ENCODE measurements at regions not wholly inside any gene's neighbourhood (a gene's known extent, or its start where the extent isn't known, plus 50 kb on each side); places are given as distances from the start of the nearest gene placed in this dataset.
"Not testable (repeated sequence)": the region's sequence is repeated elsewhere in the genome, so short reads cannot be mapped to it uniquely, and the experiment has no call there.

DNA sequence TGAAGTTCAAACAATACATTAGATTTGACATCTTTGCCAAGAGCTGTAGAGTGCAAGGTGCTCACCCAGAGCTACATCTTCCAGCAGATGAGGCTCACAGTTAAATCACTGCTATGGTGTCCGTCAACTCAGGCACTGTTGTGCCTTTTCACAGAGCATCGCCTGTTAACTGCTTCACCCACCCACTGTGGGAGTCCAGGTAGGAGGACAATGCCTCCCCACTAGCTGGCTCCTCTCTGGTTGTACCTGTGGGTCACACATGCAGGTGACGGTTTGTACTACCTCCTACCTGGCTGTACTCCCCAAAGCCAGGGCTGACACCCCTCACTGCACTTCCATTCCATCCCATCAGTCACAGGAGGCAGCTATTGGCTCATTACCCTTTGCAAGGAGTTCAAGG lies 84.6 kb upstream of the TOP3B start:
- CTCF ChIA-PET = no interaction called here
- POLR2A ChIA-PET = no interaction called here

DNA sequence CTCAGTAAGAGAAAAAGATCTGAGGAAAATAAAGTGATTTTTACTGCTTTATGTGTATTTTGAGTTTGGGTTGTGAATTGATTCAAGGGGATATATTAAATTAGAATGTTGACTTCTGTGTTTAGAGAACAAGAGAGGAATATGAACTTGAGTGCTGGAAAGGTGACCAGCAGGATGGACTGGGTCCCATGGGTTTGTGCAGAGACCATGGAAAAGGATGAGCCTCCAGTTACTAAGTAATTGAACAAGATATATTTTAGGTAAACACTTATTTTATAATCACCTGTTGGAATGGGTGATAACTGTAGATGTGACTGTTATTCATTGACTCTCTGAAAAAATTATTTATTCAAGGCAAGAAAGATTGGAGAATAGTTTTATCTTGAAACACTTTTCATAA lies 82.0 kb upstream of the TOP3B start:
- ChIA-PET POLR2A (no interaction called here), CTCF (no interaction called here)

DNA sequence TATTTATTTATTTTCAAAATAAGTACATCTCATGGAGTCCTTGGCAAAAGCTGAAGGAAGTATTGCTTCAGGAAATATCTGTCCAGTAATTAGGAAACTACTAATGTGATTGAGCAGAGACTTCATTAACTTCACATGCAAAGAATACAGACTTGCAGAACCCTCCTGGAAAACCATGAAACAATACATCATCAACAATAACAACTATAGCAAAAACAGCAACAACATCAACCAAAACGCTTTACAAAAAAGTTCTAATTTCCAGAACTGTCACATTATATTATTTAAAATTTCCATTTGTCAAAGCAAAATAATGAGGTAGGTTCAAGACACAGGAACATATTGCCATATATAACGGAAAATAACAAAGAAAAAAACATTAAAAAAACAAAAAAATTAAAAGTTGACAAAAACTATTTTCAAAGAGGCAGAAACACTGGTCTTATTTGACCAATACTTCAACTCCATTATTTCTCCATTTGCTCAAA lies 79.8 kb upstream of the TOP3B start:
- POLR2A ChIA-PET = no interaction called here
- CTCF ChIA-PET = interaction anchor here (1.3 kb wide), 1 partner anchor 42 kb away, joined by 3 read pairs; no protein-coding TSS in a partner anchor

DNA sequence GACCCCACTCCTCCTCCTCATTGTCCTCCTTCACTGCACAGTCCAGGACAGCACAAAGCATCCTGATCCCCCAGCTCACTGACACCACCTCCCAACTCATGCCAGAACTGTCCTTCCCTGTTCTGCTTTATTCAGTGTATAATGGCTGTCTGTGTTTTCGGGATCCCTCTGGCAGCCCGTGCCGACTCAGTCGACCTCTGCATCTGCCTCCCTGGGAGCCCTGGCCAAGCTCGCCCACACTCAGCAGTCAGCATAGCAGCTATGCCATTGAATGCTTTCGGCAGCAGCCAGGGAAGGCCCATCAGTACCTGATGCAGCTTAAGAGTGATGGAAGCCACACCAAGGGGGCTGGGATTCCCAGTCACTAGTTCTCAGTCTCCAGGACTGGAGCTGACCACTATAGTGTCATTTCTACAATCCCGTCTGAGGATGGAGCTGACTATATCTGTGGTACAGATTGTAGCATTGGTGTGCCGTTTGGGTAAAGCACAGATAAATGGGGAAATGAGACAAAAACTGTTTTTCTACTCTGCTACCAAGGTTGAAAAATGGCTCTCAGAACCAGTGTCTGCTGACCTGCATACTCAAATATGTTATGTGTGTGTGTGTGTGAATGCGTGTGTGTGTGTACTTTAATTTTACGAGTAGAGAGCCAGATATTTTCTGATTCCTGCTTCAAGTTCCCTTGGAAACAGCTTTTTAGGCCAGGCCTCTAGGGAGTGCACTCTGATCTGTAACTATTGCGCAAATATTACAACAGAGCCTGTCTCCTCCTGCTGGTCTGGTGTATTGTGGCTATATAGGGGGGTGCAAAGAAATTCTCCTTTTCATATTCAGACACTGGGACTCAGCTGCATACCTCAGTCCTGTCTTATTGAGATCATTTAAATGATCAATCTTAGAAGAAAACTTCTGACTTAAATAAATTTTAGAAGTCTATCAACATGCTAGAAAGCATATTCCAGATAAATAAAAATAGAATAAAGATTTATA lies 78.8 kb upstream of the TOP3B start:
- POLR2A ChIA-PET = no interaction called here
- CTCF ChIA-PET = interaction anchor here (0.6 to 1.2 kb wide), 3 partner anchors 16 to 74 kb away, joined by 3 to 4 read pairs (median 3); no protein-coding TSS in a partner anchor

DNA sequence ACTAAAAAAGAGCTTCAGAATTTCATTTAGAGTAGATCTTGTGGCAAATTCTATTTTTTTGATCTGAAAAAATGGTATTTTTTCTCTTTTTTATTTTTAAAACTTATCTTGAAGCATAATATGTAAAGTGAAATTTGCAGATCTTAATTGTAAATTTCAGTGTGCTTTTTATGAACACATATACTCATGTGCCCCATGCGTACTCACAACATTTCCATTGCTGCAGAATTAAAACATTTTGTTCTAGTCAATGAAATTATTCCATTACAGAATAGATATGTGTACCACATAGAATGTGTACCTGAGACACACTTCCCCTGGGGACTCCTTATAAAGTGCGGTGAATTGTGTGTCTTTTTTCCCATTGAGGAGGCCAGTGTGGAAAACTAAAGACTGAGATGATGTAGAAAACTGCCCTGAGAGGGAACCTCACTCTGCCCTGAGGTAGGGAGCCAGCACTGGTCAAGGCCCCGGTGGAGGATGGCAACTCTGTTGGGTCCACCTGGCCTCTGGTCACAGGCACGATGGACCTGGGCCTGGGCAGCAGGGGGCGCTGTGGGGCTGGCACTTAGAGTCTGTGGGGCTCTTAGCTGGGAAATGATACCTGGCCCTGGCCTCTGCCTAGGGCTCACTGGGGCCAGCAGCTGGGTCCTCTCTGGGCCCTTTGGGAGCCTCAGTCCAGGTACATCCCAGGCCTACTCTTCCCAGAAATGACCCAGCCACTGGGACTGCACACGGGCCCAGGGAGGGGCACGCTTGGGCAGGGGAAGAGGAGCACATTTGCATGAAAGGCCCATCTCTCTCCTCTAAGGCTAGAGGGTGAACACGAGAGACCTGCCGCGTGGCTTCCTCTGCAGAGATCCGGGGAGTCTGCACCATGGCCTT lies 77.9 kb upstream of the TOP3B start:
- ChIA-PET CTCF (interaction anchor here (0.6 to 1.7 kb wide), 3 partner anchors 10 to 75 kb away, joined by 3 to 4 read pairs (median 3); no protein-coding TSS in a partner anchor), POLR2A (no interaction called here)

DNA sequence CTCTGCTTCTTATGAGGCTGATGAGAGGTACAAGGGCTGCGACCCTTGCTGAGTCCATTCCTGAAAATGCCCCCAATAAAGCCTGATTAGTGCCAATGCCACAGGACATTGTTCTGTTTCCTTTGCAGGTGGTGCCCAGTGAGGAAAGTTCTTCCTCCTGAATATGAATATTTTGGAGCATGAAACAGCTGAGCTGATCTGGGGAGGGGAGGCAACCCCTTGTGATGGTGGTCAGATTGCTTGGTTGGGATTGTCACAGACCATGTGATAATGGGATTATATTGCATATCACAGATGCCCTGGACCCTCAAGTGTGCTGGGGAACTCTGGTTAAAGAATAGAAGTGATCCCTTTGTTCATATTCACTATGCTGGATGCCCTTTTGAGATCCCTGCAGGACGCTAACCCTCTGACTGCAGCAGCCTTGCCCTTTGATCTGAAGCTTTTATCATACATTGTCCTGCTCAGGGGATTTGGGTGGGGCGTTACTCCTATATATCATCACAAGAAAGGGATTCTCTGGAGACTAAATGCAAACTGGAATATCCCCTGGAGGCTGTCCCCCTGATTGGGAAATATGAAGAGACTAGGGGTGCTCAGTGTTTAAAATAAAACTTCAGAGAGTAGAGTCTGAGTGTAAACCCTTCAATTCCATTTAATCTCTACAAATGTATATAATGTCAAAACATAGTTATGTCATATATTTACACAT lies 76.9 kb upstream of the TOP3B start:
- CTCF ChIA-PET = interaction anchor here (1.7 kb wide), 1 partner anchor 11 kb away, joined by 3 read pairs; no protein-coding TSS in a partner anchor

DNA sequence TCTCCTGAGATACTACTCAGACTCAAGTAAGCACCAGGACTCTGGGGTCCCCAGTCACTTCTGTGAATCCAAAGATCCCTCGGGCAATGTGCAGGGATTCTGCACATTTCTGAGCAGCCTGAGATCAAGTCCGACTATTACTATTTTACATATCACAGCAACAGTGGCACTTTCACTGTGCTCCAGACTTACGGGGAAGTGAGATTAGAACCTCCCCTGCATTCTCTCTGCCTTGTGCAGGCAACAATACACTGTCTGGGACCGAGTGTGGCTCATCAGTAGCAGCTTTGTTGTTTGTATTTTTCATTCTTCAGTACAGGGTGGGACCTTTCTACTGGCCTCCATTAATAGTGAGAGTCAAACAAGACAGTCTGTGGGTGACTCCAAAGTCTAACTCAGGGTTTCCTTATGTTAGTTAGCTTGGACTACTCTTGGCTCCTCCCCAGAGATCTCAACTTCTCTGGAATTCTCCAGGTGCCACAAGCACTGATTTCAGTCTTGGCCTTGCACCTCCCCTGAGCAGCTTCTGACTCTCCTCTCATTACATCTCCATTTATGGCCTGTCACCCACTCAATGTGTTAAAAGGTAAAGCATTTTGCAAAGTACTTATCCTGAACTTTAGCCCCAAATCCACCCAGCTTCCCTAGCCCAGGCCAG lies 76.2 kb upstream of the TOP3B start:
- POLR2A ChIA-PET = no interaction called here
- CTCF ChIA-PET = interaction anchor here (1.7 kb wide), 1 partner anchor 12 kb away, joined by 3 read pairs; no protein-coding TSS in a partner anchor

More for the DNA sequence above, 76.9 kb upstream of the TOP3B start:
- POLR2A ChIA-PET = no interaction called here

DNA sequence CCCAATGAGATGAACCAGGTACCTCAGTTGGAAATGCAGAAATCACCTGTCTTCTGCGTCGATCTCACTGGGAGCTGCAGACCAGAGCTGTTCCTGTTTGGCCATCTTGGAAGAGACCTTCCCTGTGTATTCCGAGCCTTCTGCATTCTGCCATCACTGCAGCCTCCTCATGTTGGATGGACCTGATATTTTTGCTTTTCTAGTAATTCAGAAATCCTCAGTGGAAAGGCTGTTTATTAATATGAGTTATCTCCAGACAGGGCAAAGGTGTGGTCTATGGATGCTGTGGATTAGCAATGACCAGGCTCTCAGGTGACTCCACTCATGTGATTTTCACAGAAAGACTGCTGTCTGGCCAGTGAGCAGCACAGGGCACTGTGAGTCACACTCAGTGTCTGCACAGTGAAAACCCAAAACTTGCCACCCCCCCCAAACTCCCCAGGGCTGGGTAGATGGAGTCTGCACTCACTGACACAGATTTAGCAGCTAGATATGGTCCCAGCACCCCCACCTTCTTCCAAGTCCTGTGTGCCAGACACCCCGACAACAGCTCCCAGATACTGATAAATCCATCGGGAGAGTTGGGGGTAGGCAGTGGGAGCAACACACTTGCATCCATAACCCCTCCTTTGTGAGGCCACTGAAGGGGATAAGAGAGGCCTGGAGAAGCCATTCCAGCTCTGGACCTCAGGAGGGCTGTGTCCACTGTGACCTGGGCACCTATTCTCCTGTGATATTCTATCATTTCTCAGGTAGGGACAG lies 75.2 kb upstream of the TOP3B start:
- ChIA-PET POLR2A (no interaction called here), CTCF (interaction anchor here (0.7 kb wide), 1 partner anchor 55 kb away, joined by 3 read pairs; no protein-coding TSS in a partner anchor)

DNA sequence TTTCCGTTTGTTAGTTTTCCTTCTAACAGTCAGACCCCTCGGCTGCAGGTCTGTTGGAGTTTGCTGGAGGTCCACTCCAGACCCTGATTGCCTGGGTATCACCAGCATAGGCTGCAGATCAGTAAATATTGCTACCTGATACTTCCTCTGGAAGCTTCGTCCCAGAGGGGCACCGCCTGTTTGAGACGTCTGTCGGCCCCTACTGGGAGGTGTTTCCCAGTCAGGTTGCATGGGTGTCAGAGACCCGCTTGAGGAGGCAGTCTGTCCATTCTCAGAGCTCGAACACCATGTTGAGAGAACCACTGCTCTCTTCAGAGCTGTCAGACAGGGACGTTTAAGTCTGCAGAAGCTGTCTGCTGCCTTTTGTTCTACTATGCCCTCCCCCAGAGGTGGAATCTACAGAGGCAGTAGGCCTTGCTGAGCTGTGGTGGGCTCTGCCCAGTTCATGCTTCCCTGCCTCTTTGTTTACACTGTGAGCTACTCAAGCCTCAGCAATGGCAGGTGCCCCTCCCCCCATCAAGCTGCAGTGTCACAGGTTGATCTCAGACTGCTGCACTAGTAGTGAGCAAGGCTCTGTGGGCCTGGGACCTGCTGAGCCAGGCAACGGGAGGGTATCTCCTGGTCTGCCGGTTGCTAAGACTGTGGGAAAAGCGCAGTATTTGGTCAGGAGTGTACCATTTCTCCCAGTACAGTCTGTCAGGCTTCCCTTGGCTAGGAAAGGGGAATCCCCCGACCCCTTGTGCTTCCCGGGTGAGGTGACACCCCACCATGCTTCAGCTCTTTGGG lies 74.4 kb upstream of the TOP3B start:
- CTCF ChIA-PET = interaction anchor here (0.7 kb wide), 1 partner anchor 56 kb away, joined by 3 read pairs; no protein-coding TSS in a partner anchor
- POLR2A ChIA-PET = not testable (repeated sequence)

DNA sequence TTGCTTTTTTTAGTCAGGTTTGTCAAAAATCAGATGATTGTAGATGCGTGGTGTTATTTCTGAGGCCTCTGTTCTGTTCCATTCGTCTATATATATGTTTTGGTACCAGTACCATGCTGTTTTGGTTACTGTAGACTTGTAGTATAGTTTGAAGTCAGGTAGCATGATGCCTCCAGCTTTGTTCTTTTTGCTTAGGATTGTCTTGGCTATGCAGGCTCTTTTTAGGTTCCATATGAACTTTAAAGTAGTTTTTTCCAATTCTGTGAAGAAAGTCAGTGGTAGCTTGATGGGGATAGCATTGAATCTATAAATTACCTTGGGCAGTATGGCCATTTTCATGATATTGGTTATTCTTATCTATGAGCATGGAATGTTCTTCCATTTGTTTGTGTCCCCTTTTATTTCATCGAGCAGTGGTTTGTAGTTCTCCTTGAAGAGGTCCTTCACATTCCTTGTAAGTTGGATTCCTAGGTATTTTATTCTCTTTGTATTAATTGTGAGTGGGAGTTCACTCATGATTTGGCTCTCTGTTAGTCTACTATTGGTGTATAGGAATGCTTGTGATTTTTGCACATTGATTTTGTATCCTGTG lies 70.1 kb upstream of the TOP3B start:
- ChIA-PET POLR2A (interaction anchor here (0.6 kb wide), 1 partner anchor 17 kb away, joined by 3 read pairs; no protein-coding TSS in a partner anchor), CTCF (interaction anchor here (0.9 kb wide), 1 partner anchor 9 kb away, joined by 3 read pairs; no protein-coding TSS in a partner anchor)

DNA sequence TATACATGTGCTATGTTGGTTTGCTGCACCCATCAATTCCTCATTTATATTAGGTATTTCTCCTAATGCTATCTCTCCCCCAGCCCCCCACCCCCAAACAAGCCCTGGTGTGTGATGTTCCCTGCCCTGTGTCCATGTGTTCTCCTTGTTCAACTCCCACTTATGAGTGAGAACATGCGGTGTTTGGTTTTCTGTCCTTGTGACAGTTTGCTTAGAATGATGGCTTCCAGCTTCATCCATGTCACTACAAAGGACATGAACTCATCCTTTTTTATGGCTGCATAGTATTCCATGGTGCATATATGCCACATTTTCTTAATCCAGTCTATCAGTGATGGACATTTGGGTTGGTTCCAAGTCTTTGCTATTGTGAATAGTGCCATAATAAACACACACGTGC lies 68.4 kb upstream of the TOP3B start:
- CTCF ChIA-PET, POLR2A ChIA-PET: not testable (repeated sequence)

DNA sequence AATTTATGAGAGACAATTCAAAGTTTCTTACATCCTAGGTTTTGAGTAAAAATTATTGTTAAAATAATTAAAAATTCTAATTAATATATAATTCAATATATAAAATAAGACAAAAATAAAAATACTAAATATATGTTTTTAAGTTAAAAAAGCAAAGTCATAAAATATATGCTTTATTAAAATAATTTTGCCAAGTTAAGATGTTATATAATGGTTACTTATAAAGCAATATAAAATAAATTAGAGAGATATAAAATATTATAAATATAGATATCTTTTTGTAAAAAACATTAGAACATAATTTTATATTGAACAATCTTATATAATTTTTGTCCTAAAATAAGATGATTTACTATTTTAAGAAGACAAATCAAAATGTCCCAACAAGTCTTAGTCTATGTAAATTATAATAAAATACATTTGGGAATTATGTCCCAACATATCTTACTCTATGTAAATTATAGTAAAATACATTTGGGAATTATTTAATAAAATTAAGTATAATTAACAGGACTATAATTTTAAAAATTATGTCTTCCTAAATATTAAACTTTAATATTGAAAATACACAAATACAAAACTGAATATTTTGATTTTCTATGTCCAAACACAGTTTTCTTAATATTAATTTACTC lies 67.7 kb upstream of the TOP3B start:
- ChIA-PET POLR2A (no interaction called here), CTCF (no interaction called here)

DNA sequence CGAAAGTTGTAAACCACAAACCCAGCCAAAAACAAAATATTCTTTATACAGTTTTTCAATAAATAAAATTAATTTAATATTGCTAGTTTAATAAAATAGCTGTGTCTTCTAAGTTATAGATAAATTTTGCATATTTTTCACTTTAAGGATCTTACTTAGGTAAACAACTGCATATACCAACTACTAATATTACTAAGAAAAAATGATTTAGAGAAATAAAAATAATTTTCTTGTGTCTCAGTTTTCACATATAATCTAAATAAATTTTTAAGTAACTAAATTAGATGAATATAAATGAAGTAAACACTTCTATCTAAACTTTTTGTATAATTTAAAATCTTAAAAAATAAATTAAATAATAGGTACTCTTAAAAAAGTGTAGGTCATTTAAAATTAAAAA lies 67.1 kb upstream of the TOP3B start:
- POLR2A ChIA-PET = no interaction called here
- CTCF ChIA-PET = no interaction called here

DNA sequence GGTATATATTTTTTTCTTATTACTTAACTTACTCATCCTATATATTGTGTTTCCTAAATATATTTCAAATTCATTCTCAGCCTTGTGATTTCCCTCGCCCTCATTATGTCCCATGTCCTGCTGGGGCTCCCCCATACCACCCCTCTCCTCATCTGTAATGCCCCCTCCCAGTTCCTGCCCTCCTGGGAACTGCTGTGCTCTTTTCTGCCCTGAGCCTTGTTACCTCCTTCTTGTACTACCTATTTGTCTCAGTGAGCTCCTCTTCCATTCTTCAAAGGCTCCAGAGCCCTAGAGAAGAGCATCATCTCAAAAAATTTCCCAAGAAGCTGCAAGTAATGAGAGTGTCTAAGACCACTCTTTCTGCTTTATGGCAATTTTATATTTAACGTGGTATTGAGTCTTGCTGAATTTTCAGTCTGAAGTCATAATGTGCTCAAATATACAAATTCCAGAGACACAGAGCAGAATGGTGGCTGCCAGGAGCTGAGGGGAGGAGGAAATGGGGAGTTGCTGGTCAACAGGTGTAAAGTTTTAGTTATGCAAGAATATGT lies 66.5 kb upstream of the TOP3B start:
- CTCF ChIA-PET = interaction anchor here (0.6 kb wide), 1 partner anchor 63 kb away, joined by 4 read pairs; no protein-coding TSS in a partner anchor
- POLR2A ChIA-PET = no interaction called here

DNA sequence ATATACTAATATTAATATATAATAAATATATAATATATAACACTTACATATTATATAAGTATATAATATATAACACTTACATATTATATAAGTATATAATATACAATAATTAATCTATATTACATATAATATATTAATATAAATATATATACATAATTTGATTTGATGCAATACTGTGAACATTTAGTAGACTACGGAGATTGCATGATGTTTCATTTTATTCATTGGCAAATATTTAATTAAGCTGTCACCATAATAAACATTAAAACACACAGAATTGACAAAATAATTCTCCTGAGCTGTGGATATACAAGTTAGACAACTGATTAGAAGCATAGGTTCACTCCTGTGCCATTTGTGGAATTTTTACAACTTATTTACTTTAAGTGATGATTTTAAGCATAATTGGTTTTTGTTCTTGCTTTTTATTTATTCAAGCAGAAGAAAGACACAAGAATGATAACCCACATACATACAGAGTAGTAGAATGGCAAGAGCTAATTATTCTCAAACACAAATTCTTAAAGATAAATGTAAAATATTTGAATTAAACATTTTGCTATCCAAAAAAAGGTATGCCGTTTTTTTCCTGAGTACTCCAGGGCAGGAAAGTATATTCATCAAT lies 65.8 kb upstream of the TOP3B start:
- ChIA-PET CTCF (interaction anchor here (0.6 kb wide), 1 partner anchor 62 kb away, joined by 4 read pairs; no protein-coding TSS in a partner anchor), POLR2A (no interaction called here)

DNA sequence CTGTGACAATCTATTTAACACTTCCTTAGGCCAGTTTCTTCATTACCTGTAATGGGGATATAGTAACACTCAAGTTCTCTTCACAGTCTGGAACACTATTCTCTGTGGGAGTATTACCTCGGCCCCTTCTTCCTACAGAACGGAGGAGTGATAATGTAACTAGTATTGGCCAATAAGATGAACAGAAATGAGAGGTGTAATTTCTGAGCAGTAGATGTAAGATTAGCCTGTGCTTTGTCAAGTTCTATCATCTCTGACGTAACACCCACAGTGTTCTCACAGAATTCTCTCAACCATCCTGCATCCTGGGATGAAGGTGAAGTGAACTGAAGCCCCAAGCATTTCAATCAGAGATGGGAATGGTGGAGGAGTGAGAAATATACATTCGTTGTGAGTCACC lies 65.2 kb upstream of the TOP3B start:
- CTCF ChIA-PET = no interaction called here
- POLR2A ChIA-PET = no interaction called here
